ENCODE measurements at regions not wholly inside any gene's neighbourhood (a gene's known extent, or its start where the extent isn't known, plus 50 kb on each side); places are given as distances from the start of the nearest gene placed in this dataset.

- H3K79me2 ChIP-seq (ENCODE audit: insufficient read depth, low read length): no peaks in the 10 kb centered on the region
- no peaks in the 10 kb centered on the region for H3K4me1 ChIP-seq (ENCODE audit: insufficient read depth, low read length, severe bottlenecking)
- no peak overlapping the region for H3K9ac ChIP-seq (ENCODE audit: low read length)
- no peak overlapping the region for H2AFZ ChIP-seq (ENCODE audit: low read length)
- H4K20me1 ChIP-seq (ENCODE audit: insufficient read depth, low read length): no peaks in the 10 kb centered on the region
- no peaks in the 10 kb centered on the region for H3K36me3 ChIP-seq (ENCODE audit: insufficient read depth, low read length)
- TF ChIP-seq EZH2 (IDR thresholded peaks at IDR 0.05; ENCODE audit: borderline replicate concordance, low read length): no peak
- TF ChIP-seq, protein P1, sequence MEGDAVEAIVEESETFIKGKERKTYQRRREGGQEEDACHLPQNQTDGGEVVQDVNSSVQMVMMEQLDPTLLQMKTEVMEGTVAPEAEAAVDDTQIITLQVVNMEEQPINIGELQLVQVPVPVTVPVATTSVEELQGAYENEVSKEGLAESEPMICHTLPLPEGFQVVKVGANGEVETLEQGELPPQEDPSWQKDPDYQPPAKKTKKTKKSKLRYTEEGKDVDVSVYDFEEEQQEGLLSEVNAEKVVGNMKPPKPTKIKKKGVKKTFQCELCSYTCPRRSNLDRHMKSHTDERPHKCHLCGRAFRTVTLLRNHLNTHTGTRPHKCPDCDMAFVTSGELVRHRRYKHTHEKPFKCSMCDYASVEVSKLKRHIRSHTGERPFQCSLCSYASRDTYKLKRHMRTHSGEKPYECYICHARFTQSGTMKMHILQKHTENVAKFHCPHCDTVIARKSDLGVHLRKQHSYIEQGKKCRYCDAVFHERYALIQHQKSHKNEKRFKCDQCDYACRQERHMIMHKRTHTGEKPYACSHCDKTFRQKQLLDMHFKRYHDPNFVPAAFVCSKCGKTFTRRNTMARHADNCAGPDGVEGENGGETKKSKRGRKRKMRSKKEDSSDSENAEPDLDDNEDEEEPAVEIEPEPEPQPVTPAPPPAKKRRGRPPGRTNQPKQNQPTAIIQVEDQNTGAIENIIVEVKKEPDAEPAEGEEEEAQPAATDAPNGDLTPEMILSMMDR (IDR thresholded peaks at IDR 0.05; ENCODE audit: low read length): no peak
- H3F3A ChIP-seq (ENCODE audit: insufficient read depth, low read length): no peaks in the 10 kb centered on the region
- peaks cover 11% of the 10 kb centered on the region for H3K9me3 ChIP-seq (ENCODE audit: low read length)
- no peaks in the 10 kb centered on the region for H3K27me3 ChIP-seq (ENCODE audit: insufficient read depth, low read length)
- H3K4me2 ChIP-seq (ENCODE audit: low read length): no peak overlapping the region
- H3K9me2 ChIP-seq (ENCODE audit: low read depth, low read length): no peaks in the 10 kb centered on the region
- H3K27ac ChIP-seq (ENCODE audit: low read depth, low read length, poor library complexity, severe bottlenecking): no peak overlapping the region
- H3K4me3 ChIP-seq (ENCODE audit: low read depth, low read length, poor library complexity, severe bottlenecking): no peak overlapping the region
Observed at GRCh38 chr13:106186366-106187030, 349.0 kb downstream of the EFNB2 start.

DNA sequence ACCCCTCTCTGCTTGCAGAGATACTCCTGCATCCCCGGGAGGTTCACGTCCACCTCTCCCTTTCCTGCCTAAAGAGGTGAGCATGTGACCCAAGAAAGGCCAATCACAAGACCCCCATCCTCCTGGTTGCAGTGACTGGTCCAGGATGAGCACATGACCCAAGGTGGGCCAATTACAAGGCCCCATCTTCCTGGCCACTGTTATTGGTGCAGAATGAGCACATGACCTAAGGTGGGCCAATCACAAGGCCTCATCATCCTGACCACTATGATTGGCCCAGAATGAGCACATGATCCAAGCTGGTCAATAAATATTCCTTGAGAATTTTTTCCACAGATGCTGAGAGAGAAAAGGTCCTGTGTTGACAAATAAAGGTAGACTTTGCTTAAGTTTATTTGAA, 350.7 kb downstream of the EFNB2 start:
- no peaks in the 10 kb centered on the region for H3K4me1 ChIP-seq (ENCODE audit: insufficient read depth, low read length, severe bottlenecking)
- H3K27ac ChIP-seq (ENCODE audit: low read depth, low read length, poor library complexity, severe bottlenecking): no peak overlapping the region
- no peak for TF ChIP-seq EZH2 (IDR thresholded peaks at IDR 0.05; ENCODE audit: borderline replicate concordance, low read length)
- TF ChIP-seq, protein P1 (IDR thresholded peaks at IDR 0.05; ENCODE audit: low read length): no peak
- H3K9me3 ChIP-seq (ENCODE audit: low read length): peaks cover 11% of the 10 kb centered on the region
- H3K27me3 ChIP-seq (ENCODE audit: insufficient read depth, low read length): no peaks in the 10 kb centered on the region
- H3K9me2 ChIP-seq (ENCODE audit: low read depth, low read length): no peaks in the 10 kb centered on the region
- no peaks in the 10 kb centered on the region for H3K79me2 ChIP-seq (ENCODE audit: insufficient read depth, low read length)
- no peak overlapping the region for H3K4me2 ChIP-seq (ENCODE audit: low read length)
- H3K4me3 ChIP-seq (ENCODE audit: low read depth, low read length, poor library complexity, severe bottlenecking): no peak overlapping the region
- H2AFZ ChIP-seq (ENCODE audit: low read length): no peak overlapping the region
- H3F3A ChIP-seq (ENCODE audit: insufficient read depth, low read length): no peaks in the 10 kb centered on the region
- H3K36me3 ChIP-seq (ENCODE audit: insufficient read depth, low read length): no peaks in the 10 kb centered on the region
- H3K9ac ChIP-seq (ENCODE audit: low read length): no peak overlapping the region
- H4K20me1 ChIP-seq (ENCODE audit: insufficient read depth, low read length): no peaks in the 10 kb centered on the region

- Histone ChIP-seq H3K4me2 (ENCODE audit: low read length) (no peak overlapping the region), H3K27me3 (ENCODE audit: insufficient read depth, low read length) (no peaks in the 10 kb centered on the region), H3K9me2 (ENCODE audit: low read depth, low read length) (no peaks in the 10 kb centered on the region), H3K4me1 (ENCODE audit: insufficient read depth, low read length, severe bottlenecking) (no peaks in the 10 kb centered on the region), H3F3A (ENCODE audit: insufficient read depth, low read length) (no peaks in the 10 kb centered on the region), H3K9ac (ENCODE audit: low read length) (no peak overlapping the region), H3K27ac (ENCODE audit: low read depth, low read length, poor library complexity, severe bottlenecking) (no peak overlapping the region), H3K9me3 (ENCODE audit: low read length) (peaks cover 11% of the 10 kb centered on the region), H3K36me3 (ENCODE audit: insufficient read depth, low read length) (no peaks in the 10 kb centered on the region), H3K79me2 (ENCODE audit: insufficient read depth, low read length) (no peaks in the 10 kb centered on the region), H2AFZ (ENCODE audit: low read length) (no peak overlapping the region), H3K4me3 (ENCODE audit: low read depth, low read length, poor library complexity, severe bottlenecking) (no peak overlapping the region), H4K20me1 (ENCODE audit: insufficient read depth, low read length) (no peaks in the 10 kb centered on the region)
- TF ChIP-seq EZH2 (IDR thresholded peaks at IDR 0.05; ENCODE audit: borderline replicate concordance, low read length): no peak
- TF ChIP-seq, protein P1 (IDR thresholded peaks at IDR 0.05; ENCODE audit: low read length): no peak
Observed at GRCh38 chr13:106183410-106184065, 351.9 kb downstream of the EFNB2 start.
